Esophagus muscularis mucosa (tissue), 4 donors: ENCODE measurements at regions not wholly inside any gene's neighbourhood (a gene's known extent, or its start where the extent isn't known, plus 50 kb on each side); places are given as distances from the start of the nearest gene placed in this dataset.
"Not testable (repeated sequence)": the region's sequence is repeated elsewhere in the genome, so short reads cannot be mapped to it uniquely, and the experiment has no call there.

ENCODE experiments used
- EP300 ChIP-seq: sonication (generic); formaldehyde crosslinking; IDR thresholded peaks from one replicate; pipeline ENCODE4 v1.6.1; 2017; ENCODE audit warnings: antibody characterized with exemption
- POLR2A ChIP-seq: fragments of 450-650 bp; IDR thresholded peaks from one replicate; pipeline ENCODE4 v1.6.1; 2017; ENCODE audit warnings: antibody characterized with exemption, moderate library complexity, mild to moderate bottlenecking, low read depth
- POLR2AphosphoS5 ChIP-seq, 2 donors: sonication (generic); formaldehyde crosslinking; IDR thresholded peaks; one replicate each; pipeline ENCODE4 v1.6.1; 2017; ENCODE audit warnings: antibody characterized with exemption in 2 of 2
- TF ChIP-seq, protein P1 (sequence below), 3 experiments: fragments of 200-600 bp in 2 of 3; fragments of 450-650 bp in 1 of 3; sonication (generic) in 2 of 3; IDR thresholded peaks; one replicate each; pipeline ENCODE4 v1.5.1; 2017 to 2019; ENCODE audit warnings: antibody characterized with exemption in 3 of 3, mild to moderate bottlenecking in 2 of 3, moderate library complexity in 1 of 3

GRCh38 chr13:25017808-25018728 is 77.9 kb upstream of the PABPC3 start:
- TF ChIP-seq, protein P1, sequence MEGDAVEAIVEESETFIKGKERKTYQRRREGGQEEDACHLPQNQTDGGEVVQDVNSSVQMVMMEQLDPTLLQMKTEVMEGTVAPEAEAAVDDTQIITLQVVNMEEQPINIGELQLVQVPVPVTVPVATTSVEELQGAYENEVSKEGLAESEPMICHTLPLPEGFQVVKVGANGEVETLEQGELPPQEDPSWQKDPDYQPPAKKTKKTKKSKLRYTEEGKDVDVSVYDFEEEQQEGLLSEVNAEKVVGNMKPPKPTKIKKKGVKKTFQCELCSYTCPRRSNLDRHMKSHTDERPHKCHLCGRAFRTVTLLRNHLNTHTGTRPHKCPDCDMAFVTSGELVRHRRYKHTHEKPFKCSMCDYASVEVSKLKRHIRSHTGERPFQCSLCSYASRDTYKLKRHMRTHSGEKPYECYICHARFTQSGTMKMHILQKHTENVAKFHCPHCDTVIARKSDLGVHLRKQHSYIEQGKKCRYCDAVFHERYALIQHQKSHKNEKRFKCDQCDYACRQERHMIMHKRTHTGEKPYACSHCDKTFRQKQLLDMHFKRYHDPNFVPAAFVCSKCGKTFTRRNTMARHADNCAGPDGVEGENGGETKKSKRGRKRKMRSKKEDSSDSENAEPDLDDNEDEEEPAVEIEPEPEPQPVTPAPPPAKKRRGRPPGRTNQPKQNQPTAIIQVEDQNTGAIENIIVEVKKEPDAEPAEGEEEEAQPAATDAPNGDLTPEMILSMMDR (IDR thresholded peaks at IDR 0.05): not testable (repeated sequence)
- TF ChIP-seq POLR2A; EP300; POLR2AphosphoS5 (IDR thresholded peaks at IDR 0.05): not testable (repeated sequence)
